Smooth muscle cell (in vitro differentiated cells): ENCODE measurements at regions not wholly inside any gene's neighbourhood (a gene's known extent, or its start where the extent isn't known, plus 50 kb on each side); places are given as distances from the start of the nearest gene placed in this dataset.
A peak's percentile ranks its signal among the peaks of the same experiment; 100 is the strongest.

ENCODE experiments used
- DNase-seq: peaks from one replicate; lab custom pipeline; 2025; ENCODE audit not compliant: unreplicated experiment; lab: John Stamatoyannopoulos, UW
- H2AFZ ChIP-seq: fragments of 200-600 bp; sonication (generic); 2 replicates; pipeline ENCODE4 v1.6.0; 2016; ENCODE audit warnings: antibody characterized with exemption, low read depth, mild to moderate bottlenecking
- H3F3A ChIP-seq: fragments of 200-600 bp; sonication (generic); 2 replicates; pipeline ENCODE4 v1.6.0; 2017; ENCODE audit warnings: antibody characterized with exemption, low read depth
- H3K27ac ChIP-seq: fragments of 200-600 bp; sonication (generic); 2 replicates; pipeline ENCODE4 v1.5.1; 2016; ENCODE audit warnings: low read depth, mild to moderate bottlenecking
- H3K27me3 ChIP-seq: fragments of 200-600 bp; sonication (generic); 2 replicates; pipeline ENCODE4 v1.6.1; 2016; ENCODE audit warnings: low read depth, mild to moderate bottlenecking
- H3K36me3 ChIP-seq: fragments of 200-600 bp; sonication (generic); 2 replicates; pipeline ENCODE4 v1.5.1; 2016; ENCODE audit warnings: low read depth
- H3K4me1 ChIP-seq: fragments of 200-600 bp; sonication (generic); 2 replicates; pipeline ENCODE4 v1.5.1; 2016; ENCODE audit warnings: low read depth
- H3K4me2 ChIP-seq: fragments of 200-600 bp; sonication (generic); 2 replicates; pipeline ENCODE4 v1.6.0; 2016; ENCODE audit warnings: mild to moderate bottlenecking
- H3K4me3 ChIP-seq: fragments of 200-600 bp; sonication (generic); 2 replicates; pipeline ENCODE4 v1.5.1; 2016; ENCODE audit warnings: mild to moderate bottlenecking
- H3K79me2 ChIP-seq: fragments of 200-600 bp; sonication (generic); 2 replicates; pipeline ENCODE4 v1.6.0; 2016; ENCODE audit warnings: low read depth, mild to moderate bottlenecking
- H3K9ac ChIP-seq: fragments of 200-600 bp; sonication (generic); 2 replicates; pipeline ENCODE4 v1.6.0; 2016; ENCODE audit warnings: low read depth
- H3K9me3 ChIP-seq: fragments of 200-600 bp; sonication (generic); replicated peaks from 2 replicates; pipeline ENCODE4 v1.5.1; 2016; ENCODE audit warnings: low read depth
- H4K20me1 ChIP-seq: fragments of 200-600 bp; sonication (generic); 2 replicates; pipeline ENCODE4 v1.6.0; 2016; ENCODE audit warnings: low read depth
- WGBS: methylation state at CpG from one replicate; pipeline ENCODE4 v1.1.7; 2016; ENCODE audit warnings: low lambda C conversion rate; 5-methylcytosine and 5-hydroxymethylcytosine counted together
- TF ChIP-seq, protein P1 (sequence below): fragments of 200-600 bp; sonication (generic); IDR thresholded peaks from 2 replicates; pipeline ENCODE4 v1.5.1; 2017; ENCODE audit warnings: borderline replicate concordance, mild to moderate bottlenecking, antibody characterized with exemption; ENCODE audit not compliant: insufficient read depth, poor library complexity, severe bottlenecking

- H3K27ac ChIP-seq = no peak overlapping the region
- no peaks in the 10 kb centered on the region for H3F3A ChIP-seq
- no peaks in the 10 kb centered on the region for H3K36me3 ChIP-seq
- DNase-seq = no peak
- WGBS = 54% methylated on average over 6 of the region's 6 CpGs
- H3K27me3 ChIP-seq = no peaks in the 10 kb centered on the region
- TF ChIP-seq, protein P1, sequence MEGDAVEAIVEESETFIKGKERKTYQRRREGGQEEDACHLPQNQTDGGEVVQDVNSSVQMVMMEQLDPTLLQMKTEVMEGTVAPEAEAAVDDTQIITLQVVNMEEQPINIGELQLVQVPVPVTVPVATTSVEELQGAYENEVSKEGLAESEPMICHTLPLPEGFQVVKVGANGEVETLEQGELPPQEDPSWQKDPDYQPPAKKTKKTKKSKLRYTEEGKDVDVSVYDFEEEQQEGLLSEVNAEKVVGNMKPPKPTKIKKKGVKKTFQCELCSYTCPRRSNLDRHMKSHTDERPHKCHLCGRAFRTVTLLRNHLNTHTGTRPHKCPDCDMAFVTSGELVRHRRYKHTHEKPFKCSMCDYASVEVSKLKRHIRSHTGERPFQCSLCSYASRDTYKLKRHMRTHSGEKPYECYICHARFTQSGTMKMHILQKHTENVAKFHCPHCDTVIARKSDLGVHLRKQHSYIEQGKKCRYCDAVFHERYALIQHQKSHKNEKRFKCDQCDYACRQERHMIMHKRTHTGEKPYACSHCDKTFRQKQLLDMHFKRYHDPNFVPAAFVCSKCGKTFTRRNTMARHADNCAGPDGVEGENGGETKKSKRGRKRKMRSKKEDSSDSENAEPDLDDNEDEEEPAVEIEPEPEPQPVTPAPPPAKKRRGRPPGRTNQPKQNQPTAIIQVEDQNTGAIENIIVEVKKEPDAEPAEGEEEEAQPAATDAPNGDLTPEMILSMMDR = no peak
- H3K4me2 ChIP-seq = no peak overlapping the region
- no peak overlapping the region for H3K4me3 ChIP-seq
- no peaks in the 10 kb centered on the region for H3K9me3 ChIP-seq
- H3K79me2 ChIP-seq = no peaks in the 10 kb centered on the region
- H4K20me1 ChIP-seq = no peaks in the 10 kb centered on the region
- H3K9ac ChIP-seq = no peak overlapping the region
- H2AFZ ChIP-seq = no peak overlapping the region
- H3K4me1 ChIP-seq = peaks cover 10% of the 10 kb centered on the region
Observed at GRCh38 chr6:22222469-22222868, 74.4 kb downstream of the PRL start.

DNA sequence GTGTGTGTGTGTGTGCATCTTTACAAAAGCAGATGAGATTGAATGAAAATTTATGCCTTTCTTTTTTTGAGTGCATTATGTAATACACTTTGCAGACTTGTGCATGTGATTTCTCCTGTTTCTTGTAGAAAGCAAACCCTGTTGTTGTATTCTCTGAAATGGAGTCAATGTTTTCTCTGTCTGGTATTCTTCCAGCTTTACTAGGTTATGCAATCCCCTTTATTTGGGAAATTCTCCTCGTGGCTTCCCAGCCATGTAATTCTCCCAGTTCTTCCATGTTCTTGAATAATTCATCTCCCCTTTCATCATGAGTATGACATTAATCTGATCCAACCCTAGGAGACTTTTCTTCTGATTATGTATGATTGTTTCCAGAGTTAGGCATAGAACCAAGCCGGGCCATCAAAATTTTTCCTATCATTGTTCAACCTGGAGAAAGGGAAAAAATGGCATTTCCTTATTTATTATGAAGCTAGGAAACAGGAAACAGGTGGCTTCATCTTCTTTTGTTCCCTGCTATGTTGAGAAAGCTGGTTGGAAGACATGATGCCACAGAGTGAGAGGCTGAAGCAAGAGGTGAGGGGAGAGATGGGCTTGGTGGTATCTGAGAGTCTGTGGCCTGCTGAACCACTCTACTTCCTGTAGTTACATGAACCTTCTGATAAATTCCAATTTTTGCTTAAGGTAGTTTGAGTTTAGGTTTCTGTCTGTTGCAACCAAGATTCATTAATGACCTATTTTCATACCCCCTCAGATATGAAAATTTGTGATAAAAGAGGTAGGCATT is 68.8 kb downstream of the PRL start:
- 87% methylated on average over 2 of the region's 2 CpGs for whole genome bisulfite sequencing

DNA sequence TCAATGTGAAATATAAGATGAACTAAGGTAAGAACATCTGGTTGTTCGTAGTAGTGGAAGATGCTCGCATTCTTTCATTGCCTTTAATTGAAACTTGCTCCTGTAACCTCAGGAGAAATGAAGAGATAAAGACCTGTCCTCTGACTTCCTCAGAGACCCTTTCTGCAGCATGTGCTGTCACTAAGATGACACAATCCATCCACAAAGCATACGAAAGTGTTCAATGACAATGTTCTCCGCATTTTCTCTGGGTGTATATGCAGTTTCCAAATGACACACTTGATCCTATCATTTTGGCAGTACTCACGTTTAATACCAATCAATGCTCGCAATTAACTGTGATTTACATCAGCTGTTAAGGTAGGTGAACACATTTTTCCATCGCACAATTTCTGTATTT is 65.8 kb downstream of the PRL start:
- no peaks in the 10 kb centered on the region for H3K27me3 ChIP-seq
- no peak for DNase-seq
- H3K36me3 ChIP-seq = no peaks in the 10 kb centered on the region
- WGBS = 87% methylated on average over 7 of the region's 7 CpGs
- H3K9me3 ChIP-seq = no peaks in the 10 kb centered on the region
- H3K9ac ChIP-seq = no peak overlapping the region
- no peaks in the 10 kb centered on the region for H3K4me1 ChIP-seq
- H3F3A ChIP-seq = no peaks in the 10 kb centered on the region
- peak overlapping the region; percentile 62 for H3K27ac ChIP-seq
- no peak overlapping the region for H3K4me3 ChIP-seq
- no peaks in the 10 kb centered on the region for H3K79me2 ChIP-seq
- H4K20me1 ChIP-seq = no peaks in the 10 kb centered on the region
- no peak overlapping the region for H2AFZ ChIP-seq
- TF ChIP-seq, protein P1 = no peak
- peak overlapping the region; percentile 52 for H3K4me2 ChIP-seq

More for the DNA sequence above, 68.8 kb downstream of the PRL start:
- Histone ChIP-seq H3F3A (no peaks in the 10 kb centered on the region), H3K9ac (no peak overlapping the region), H3K27me3 (no peaks in the 10 kb centered on the region), H3K27ac (no peak overlapping the region), H3K4me1 (no peaks in the 10 kb centered on the region), H3K4me2 (no peak overlapping the region), H3K36me3 (no peaks in the 10 kb centered on the region), H3K4me3 (no peak overlapping the region), H3K79me2 (no peaks in the 10 kb centered on the region), H2AFZ (no peak overlapping the region), H4K20me1 (no peaks in the 10 kb centered on the region), H3K9me3 (no peaks in the 10 kb centered on the region)
- no peak for DNase-seq
- TF ChIP-seq, protein P1 = no peak

DNA sequence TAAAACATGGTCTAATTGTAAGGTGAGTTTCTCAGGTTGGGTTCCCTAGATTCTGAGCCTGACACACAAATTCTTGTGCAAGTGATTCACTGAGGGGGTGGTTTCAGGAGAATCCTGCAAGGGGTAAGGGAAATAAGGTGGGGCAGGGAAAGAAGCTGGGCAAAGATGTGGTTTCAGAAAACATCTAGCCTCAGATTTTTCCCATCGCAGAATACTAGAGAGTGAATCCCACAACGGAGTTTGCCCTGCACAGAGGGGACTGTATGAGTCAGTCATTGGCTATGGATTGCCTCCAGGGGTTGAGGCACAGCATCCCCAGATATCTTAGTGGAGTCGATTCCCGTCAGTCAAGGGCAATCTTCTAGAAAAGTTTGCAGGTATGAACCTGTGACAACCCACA is 65.2 kb downstream of the PRL start:
- no peak overlapping the region for H2AFZ ChIP-seq
- H3K4me1 ChIP-seq = no peaks in the 10 kb centered on the region
- WGBS = 35% methylated on average over 4 of the region's 4 CpGs
- DNase-seq = no peak
- H3F3A ChIP-seq = no peaks in the 10 kb centered on the region
- H3K27me3 ChIP-seq = no peaks in the 10 kb centered on the region
- H3K27ac ChIP-seq = peak overlapping the region; percentile 62
- H3K79me2 ChIP-seq = no peaks in the 10 kb centered on the region
- H3K36me3 ChIP-seq = no peaks in the 10 kb centered on the region
- no peaks in the 10 kb centered on the region for H4K20me1 ChIP-seq
- TF ChIP-seq, protein P1 = no peak
- no peaks in the 10 kb centered on the region for H3K9me3 ChIP-seq
- peak overlapping the region; percentile 52 for H3K4me2 ChIP-seq
- no peak overlapping the region for H3K9ac ChIP-seq
- H3K4me3 ChIP-seq = no peak overlapping the region
